ENCODE measurements at regions not wholly inside any gene's neighbourhood (a gene's known extent, or its start where the extent isn't known, plus 50 kb on each side); places are given as distances from the start of the nearest gene placed in this dataset.

- no peak for TF ChIP-seq EZH2phosphoT487 (IDR thresholded peaks at IDR 0.05; ENCODE audit: insufficient read depth, low read depth)
- no peak for TF ChIP-seq EZH2 (IDR thresholded peaks at IDR 0.05; ENCODE audit: insufficient read depth, poor library complexity, severe bottlenecking)
These were observed 1513.6 kb upstream of the SEL1L start for GRCh38 chr14:83047059-83047830.
